Right cardiac atrium (tissue), 5 donors: ENCODE measurements at regions not wholly inside any gene's neighbourhood (a gene's known extent, or its start where the extent isn't known, plus 50 kb on each side); places are given as distances from the start of the nearest gene placed in this dataset.
"Not testable (repeated sequence)": the region's sequence is repeated elsewhere in the genome, so short reads cannot be mapped to it uniquely, and the experiment has no call there.

Experiments used
- ATAC-seq, 2 donors: fragments of 200-7000 bp; cut with Tn5 transposase; one replicate each; pipeline versions ENCODE4 v1.8.0 to v1.9.1; 2020; ENCODE audit warnings: moderate library complexity in 2 of 2, mild to moderate bottlenecking in 1 of 2
- DNase-seq, 3 donors: peaks; one replicate each; pipeline ENCODE4 v3.0.0-alpha.2; 2020
- H3K27ac ChIP-seq: one replicate; pipeline ENCODE4 v1.5.1; 2013; ENCODE audit warnings: mild to moderate bottlenecking, low read length, control low read depth, moderate library complexity
- H3K27me3 ChIP-seq: one replicate; pipeline ENCODE4 v1.6.1; 2013; ENCODE audit not compliant: control insufficient read depth, insufficient read depth
- H3K4me1 ChIP-seq: one replicate; pipeline ENCODE4 v1.6.1; 2013; ENCODE audit warnings: low read length; ENCODE audit not compliant: control insufficient read depth, insufficient read depth
- H3K4me3 ChIP-seq: one replicate; pipeline ENCODE4 v1.5.1; 2013; ENCODE audit warnings: low read length, control low read depth
- H3K9me3 ChIP-seq: one replicate; pipeline ENCODE4 v1.6.1; 2013; ENCODE audit warnings: low read length; ENCODE audit not compliant: control insufficient read depth
- WGBS: extraction: QIAGEN DNeasy Blood & Tissue Kit; methylation state at CpG from one replicate; pipeline ENCODE4 v1.1.7; 2013; 5-methylcytosine and 5-hydroxymethylcytosine counted together
- intact Hi-C, 4 donors: fragments of 100-400 bp; cut with DNase I; formaldehyde crosslinking; loops; one replicate each; pipeline versions ENCODE4 v1.11.0 to v1.14.0; 2022 to 2023
- donor health status: healthy with polysubstance abuse.
- donor health status: DM: no; HTN: yes; CAD: no.
- donor health status: DM: no; HTN: no; CAD: no.
- donor health status: DM: no; HTN: yes; CAD: no; lungs with severe emphysema.
- donor health status: DM: yes; HTN: yes; CAD: no.

- no peak for ATAC-seq
- H3K4me3 ChIP-seq, result no peak overlapping the region
These were observed 61.7 kb downstream of the KPNA2 start for GRCh38 chr17:68097161-68097805.

DNA sequence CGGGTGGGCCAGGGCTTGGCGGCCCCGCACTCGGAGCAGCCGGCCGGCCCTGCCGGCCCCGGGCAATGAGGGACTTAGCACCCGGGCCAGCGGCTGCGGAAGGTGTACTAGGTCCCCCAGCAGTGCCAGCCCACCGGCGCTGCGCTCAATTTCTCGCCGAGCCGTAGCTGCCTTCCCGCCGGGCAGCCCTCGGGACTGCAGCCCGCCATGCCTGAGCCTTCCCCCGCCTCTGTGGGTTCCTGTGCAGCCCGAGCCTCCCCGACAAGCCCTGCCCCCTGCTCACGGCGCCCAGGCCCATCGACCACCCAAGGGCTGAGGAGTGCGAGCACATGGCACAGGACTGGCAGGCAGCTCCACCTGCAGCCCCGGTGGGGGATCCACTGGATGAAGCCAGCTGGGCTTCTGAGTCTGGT is 63.8 kb downstream of the KPNA2 start:
- intact Hi-C loops, H3K4me3 ChIP-seq, H3K9me3 ChIP-seq, H3K4me1 ChIP-seq, H3K27ac ChIP-seq, DNase-seq, ATAC-seq, H3K27me3 ChIP-seq: not testable (repeated sequence)
- WGBS, result 99% methylated on average over 29 of the region's 29 CpGs

More at GRCh38 chr17:68097161-68097805, 61.7 kb downstream of the KPNA2 start:
- H3K27ac ChIP-seq, result no peak overlapping the region
- no peak for DNase-seq
- H3K4me1 ChIP-seq, result no peaks in the 10 kb centered on the region
- no peaks in the 10 kb centered on the region for H3K27me3 ChIP-seq
- WGBS, result 76% methylated on average over 9 of the region's 9 CpGs
- intact Hi-C loops, result no loop called here
- H3K9me3 ChIP-seq, result no peaks in the 10 kb centered on the region

- Histone ChIP-seq H3K27ac (no peak overlapping the region), H3K9me3 (no peaks in the 10 kb centered on the region), H3K4me1 (no peaks in the 10 kb centered on the region), H3K4me3 (no peak overlapping the region), H3K27me3 (no peaks in the 10 kb centered on the region)
- 86% methylated on average over 17 of the region's 17 CpGs for WGBS
- no peak for DNase-seq
- intact Hi-C loops, result no loop called here
- no peak for ATAC-seq
These were observed 64.6 kb downstream of the KPNA2 start for GRCh38 chr17:68100000-68100641.

DNA sequence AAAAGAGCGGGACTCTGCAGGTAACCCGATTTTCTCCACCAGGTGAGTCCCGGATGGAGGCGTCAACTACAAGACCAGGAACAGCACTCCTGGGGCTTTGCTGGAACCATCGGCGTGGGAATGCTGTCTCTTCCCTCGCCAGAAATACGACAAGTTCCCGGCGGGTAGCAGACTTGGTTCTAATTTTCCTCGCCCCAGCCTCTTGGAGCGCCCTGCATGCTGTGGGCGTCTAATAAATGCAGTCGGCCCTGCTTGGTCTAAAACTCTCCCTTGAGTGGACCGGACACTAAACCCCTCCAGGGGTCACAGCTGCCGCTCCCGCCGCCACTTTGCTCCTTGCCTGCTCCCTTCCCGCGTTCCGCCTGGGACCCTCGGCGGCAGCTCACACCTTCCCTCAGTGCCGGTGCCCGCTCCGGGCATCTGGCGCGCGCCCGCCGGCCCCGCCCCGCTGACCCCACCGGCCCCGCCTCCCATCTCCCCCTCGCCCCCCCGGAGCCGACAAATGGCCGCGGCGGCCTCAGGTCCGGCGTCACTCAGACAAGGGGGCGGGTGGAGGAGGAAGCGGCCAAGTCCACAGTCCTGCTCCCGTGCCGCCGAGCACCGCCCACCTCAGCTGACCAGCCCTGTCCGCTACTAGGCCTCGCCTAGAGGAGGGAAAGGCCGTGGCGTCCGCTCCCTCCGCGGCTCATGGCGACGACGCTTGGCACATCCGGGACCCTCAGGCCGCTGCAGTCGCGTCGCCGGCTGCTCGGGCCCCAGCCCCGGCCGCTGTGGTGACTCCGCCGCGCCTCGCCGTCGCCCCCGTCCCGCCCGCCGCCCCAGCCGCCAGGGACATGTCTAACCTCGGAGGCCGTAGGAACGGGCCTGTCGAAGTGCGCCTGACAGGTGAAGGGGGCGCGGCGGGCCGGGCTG is 65.8 kb downstream of the KPNA2 start:
- peak; percentile 96 to 99 (median 96) for DNase-seq
- no peaks in the 10 kb centered on the region for H3K9me3 ChIP-seq
- peak overlapping the region; percentile 74 for H3K27ac ChIP-seq
- H3K27me3 ChIP-seq, result no peaks in the 10 kb centered on the region
- peak overlapping the region; percentile 75 for H3K4me3 ChIP-seq
- intact Hi-C loops, result no loop called here
- 4% methylated on average over 86 of the region's 88 CpGs for WGBS
- peak; percentile 99 to 100 for ATAC-seq
- H3K4me1 ChIP-seq, result no peaks in the 10 kb centered on the region

DNA sequence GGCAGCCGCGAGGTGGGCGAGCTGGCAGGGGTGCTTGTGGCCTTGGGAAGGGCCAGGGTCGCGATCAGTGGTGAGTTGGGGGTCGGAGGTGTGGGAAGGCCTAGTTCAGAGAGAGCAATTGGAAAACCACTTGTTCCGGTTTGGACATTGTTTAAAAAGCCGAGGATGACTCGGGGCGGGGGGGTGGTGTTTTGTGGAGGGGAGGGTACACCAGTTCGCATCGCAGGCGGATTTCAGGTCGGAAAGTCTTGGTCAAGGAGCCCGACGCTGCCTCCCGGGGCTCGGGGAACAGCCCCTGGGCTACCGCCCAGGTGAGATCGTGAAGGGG is 66.4 kb downstream of the KPNA2 start:
- under 1% methylated on average over 19 of the region's 20 CpGs for WGBS
- Histone ChIP-seq H3K9me3 (no peaks in the 10 kb centered on the region), H3K27ac (peak overlapping the region; percentile 74), H3K4me3 (peak overlapping the region; percentile 75), H3K27me3 (no peaks in the 10 kb centered on the region), H3K4me1 (no peaks in the 10 kb centered on the region)
- intact Hi-C loops, result no loop called here
- ATAC-seq, result no peak
- DNase-seq, result no peak

- DNase-seq, result no peak
- H3K27me3 ChIP-seq, result no peaks in the 10 kb centered on the region
- no peaks in the 10 kb centered on the region for H3K4me1 ChIP-seq
- peak overlapping the region; percentile 75 for H3K4me3 ChIP-seq
- WGBS, result 2% methylated on average over 21 of the region's 21 CpGs
- intact Hi-C loops, result no loop called here
- peak; percentile 7 to 11 for ATAC-seq
- H3K27ac ChIP-seq, result peak overlapping the region; percentile 66
- H3K9me3 ChIP-seq, result no peaks in the 10 kb centered on the region
These were observed 66.8 kb downstream of the KPNA2 start for GRCh38 chr17:68102318-68102758.

DNA sequence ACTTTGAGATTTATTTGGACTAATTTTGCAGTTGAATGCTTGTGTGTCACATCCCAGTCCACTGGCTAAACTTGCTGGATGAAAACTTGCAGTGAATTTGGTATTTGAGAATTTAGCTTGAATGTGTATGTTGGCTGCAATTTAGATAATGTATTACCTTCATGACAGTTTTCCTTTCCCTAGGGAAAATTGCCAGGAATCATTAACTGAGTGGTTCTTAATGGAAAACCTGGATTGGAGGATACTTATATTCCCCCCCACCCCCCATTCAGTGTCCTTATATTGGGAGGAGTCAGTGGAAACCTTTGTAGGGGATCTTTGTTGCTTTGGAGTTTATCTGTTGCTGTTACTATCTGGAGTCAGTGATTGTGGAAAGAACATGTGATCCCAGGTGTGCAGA is 67.6 kb downstream of the KPNA2 start:
- intact Hi-C loops, result no loop called here
- no peak overlapping the region for H3K27ac ChIP-seq
- H3K27me3 ChIP-seq, result no peaks in the 10 kb centered on the region
- DNase-seq, result no peak
- peak overlapping the region; percentile 75 for H3K4me3 ChIP-seq
- no peak for ATAC-seq
- H3K4me1 ChIP-seq, result no peaks in the 10 kb centered on the region
- no peaks in the 10 kb centered on the region for H3K9me3 ChIP-seq

DNA sequence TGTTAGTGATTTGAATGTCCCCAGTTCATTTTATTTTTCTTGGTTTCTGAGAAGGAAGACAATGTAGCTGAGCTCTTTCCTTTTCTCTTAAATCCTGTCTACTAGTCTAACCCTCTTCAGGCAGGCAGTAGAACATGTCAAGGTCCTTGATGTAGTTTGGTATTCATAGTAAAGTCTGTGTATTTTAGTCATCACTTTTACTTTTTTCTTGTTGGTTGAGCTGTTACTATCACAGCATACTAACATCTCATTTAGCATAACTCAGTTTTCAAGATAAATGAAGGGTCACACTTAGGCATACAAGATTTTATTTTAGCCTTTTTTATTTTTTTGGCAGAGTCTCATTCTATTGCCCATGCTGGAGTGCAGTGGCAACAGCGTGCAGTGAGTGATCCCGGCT is 70.5 kb downstream of the KPNA2 start:
- no peaks in the 10 kb centered on the region for H3K9me3 ChIP-seq
- H3K27me3 ChIP-seq, result no peaks in the 10 kb centered on the region
- no peak overlapping the region for H3K27ac ChIP-seq
- DNase-seq, result no peak
- WGBS, result 92% methylated on average over 2 of the region's 2 CpGs
- intact Hi-C loops, result no loop called here
- no peak for ATAC-seq
- H3K4me3 ChIP-seq, result no peak overlapping the region
- no peaks in the 10 kb centered on the region for H3K4me1 ChIP-seq

- intact Hi-C loops, result no loop called here
- H3K4me1 ChIP-seq, result no peaks in the 10 kb centered on the region
- 48% methylated on average over 4 of the region's 4 CpGs for WGBS
- no peaks in the 10 kb centered on the region for H3K27me3 ChIP-seq
- no peak overlapping the region for H3K4me3 ChIP-seq
- DNase-seq, result no peak
- H3K9me3 ChIP-seq, result no peaks in the 10 kb centered on the region
- ATAC-seq, result peak; percentile 42 to 56
- no peak overlapping the region for H3K27ac ChIP-seq
These were observed 71.8 kb downstream of the KPNA2 start for GRCh38 chr17:68107373-68107772.

DNA sequence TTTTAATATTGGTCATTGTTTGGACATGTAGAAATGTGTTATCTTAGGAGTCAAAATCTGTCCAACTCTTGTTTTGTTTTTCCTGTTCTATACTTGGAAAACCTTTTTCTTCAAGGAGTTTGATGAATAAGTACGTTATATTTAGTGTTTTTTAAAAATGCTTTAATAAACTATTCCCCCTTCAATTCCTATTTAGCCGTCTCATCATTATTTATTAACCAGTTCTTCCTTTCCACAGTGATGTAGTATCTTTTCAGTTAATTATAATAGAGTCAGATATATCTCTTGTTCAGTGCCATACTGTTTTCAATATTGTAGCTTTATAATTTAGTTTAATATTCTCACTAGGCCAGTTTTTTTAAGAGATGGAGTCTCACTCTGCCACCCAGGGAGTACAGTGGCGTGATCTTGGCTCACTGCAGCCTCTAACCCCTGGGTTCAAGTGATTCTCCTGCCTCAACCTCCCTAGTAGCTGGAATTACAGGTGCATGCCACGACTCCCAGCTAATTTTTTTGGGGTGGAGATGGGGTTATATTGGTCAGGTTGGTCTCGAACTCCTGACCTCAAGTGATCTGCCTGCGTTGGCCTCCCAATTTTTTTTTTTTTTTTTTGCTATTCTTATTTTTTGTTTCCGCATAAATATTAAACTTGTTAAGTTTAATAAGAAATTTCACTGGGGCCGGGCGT is 72.9 kb downstream of the KPNA2 start:
- ATAC-seq (no peak), DNase-seq (no peak)
- Histone ChIP-seq H3K9me3 (no peaks in the 10 kb centered on the region), H3K4me3 (no peak overlapping the region), H3K27ac (no peak overlapping the region), H3K27me3 (no peaks in the 10 kb centered on the region), H3K4me1 (no peaks in the 10 kb centered on the region)
- WGBS, result 82% methylated on average over 9 of the region's 9 CpGs
- intact Hi-C loops, result no loop called here

- H3K4me3 ChIP-seq, H3K9me3 ChIP-seq, intact Hi-C loops, H3K27ac ChIP-seq, H3K4me1 ChIP-seq, H3K27me3 ChIP-seq, ATAC-seq, DNase-seq: not testable (repeated sequence)
- 99% methylated on average over 4 of the region's 4 CpGs for WGBS
These were observed 73.9 kb downstream of the KPNA2 start for GRCh38 chr17:68109404-68109803.
